HG03571 (cell line): ENCODE measurements at regions not wholly inside any gene's neighbourhood (a gene's known extent, or its start where the extent isn't known, plus 50 kb on each side); places are given as distances from the start of the nearest gene placed in this dataset.
A peak's percentile ranks its signal among the peaks of the same experiment; 100 is the strongest.

ENCODE experiments used
- ATAC-seq: cut with Tn5 transposase; IDR thresholded peaks from one replicate; pipeline ENCODE4 v1.9.1; 2021; ENCODE audit not compliant: unreplicated experiment

DNA sequence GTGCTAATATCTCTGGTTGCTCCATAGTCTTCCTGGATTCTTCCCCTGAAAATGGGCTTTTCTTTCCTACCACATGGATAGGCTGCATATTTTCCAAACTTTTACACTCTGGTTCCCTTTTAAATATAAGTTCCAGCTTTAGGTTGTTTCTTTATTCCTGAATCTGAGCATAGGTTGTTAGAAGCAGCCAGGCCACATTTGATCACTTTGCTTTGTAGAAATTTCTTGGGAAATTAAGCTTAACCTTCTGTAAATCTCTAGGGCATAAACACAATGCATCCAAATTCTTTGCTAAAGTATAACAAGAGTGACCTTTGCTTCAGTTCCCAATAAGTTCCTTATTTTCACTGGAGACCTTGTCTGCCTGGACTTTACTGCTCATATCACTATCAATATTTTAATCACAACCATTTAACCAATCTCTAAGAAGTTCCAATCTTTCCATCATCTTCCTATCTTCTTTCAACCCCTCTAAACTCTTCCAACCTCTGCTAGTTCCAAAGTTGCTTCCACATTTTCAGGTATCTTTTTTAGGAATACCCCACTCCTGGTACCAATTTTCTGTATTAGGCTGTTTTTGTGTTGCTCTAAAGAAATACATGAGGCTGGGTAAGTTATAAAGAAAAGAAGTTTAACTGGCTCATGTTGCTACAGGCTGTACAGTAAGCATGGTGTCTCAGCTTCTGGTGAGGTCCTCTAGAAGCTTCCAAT, 389.6 kb upstream of the HS6ST1 start:
- ATAC-seq: no peak

DNA sequence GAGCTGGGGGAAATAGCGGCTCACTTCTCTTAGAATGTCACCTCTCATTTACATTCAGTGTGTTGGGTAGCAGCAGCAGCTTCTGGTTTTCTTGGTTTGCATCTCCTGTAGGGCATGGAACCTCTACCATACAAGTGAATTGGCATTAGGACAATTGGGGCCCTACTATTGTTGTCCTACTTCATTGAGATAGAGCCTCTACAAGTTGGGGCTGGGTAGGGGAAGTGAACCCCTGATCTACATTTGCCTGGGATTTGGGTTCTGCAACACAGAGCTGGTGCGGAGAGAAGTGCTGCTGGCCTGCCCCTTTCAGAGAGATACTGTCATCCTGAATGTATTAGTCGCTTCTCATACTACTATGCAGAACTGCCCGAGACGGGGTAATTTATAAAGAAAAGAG, 391.6 kb upstream of the HS6ST1 start:
- ATAC-seq: no peak

DNA sequence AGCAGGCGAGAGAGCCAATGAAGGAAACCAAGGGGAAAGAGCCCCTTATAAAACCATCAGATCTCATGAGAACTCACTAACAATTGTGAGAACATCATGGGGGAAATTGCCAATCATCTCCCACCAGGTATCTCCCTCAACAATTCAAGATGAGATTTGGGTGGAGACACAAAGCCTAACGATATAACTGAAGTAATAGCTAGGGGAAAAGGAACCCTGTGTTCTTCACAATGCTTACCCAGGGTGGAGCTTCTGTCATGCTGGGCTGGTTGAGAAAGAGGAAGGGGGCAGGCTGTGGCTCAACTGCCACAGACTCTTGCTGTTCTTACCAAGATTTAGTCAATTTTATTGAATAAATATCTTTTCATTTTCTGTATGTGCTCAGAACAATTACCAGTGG, 392.1 kb upstream of the HS6ST1 start:
- ATAC-seq: no peak

DNA sequence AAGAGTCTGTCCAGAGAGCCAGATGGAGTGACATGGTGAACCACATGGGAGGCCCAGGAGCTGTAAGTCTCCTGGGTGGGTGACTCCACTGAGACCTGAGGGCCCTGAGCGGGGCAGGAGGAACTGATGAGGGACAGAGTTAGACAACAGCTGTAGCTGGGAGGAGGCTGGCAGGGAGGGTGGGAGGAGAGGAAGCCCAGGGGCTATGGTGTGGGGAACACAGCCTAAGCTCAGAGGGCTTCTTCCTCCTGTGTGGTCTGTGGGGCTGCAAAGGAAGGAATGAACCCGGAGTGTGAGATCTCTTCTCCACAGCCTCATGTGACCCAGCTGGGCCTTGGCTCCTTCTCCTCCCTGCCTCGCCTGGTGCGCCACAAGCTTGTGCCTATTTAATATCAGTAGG, 395.6 kb upstream of the HS6ST1 start:
- ATAC-seq: no peak

DNA sequence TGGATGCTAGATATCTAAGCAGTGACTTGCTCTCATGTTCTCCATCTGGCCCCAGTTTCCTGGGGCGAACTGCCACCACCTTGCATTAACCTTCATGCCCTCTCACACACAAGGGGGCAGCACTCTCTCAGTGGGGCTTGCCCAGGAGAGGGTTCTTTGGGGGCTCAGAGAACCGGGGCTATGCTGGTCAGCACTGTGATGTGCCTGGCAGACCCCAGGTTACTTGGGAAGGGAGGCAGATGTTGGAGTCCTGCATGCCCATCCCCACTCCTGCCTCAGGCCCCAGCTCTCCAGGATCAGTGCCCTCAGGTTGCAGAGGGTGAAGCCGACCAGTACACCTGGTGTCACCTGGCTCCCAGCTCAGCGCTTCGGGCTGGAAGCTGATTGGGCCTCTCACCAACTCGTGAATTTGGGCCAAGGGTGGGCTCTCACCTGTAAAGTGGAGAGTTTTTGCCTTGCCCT, 396.2 kb upstream of the HS6ST1 start:
- no peak for ATAC-seq

DNA sequence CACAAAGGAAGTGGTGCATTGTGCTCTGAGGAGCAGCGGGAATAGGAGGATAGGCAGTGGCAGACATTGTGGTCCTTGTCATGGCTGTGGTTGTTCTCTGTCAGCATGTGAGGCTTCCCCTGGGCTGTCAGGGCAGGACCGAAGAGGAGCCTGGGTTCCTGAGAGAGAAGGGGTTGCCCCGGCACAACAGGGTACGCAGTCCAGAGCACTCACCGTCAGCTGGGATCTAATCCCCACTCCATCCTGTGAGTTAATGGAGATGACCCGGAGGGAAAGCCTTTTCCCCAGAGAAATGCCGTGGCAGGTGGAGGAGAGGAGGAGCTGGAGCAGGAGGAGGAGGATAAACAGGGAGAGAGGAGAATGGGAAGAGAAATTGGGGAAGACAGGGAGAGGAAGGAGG, 396.7 kb upstream of the HS6ST1 start:
- no peak for ATAC-seq

DNA sequence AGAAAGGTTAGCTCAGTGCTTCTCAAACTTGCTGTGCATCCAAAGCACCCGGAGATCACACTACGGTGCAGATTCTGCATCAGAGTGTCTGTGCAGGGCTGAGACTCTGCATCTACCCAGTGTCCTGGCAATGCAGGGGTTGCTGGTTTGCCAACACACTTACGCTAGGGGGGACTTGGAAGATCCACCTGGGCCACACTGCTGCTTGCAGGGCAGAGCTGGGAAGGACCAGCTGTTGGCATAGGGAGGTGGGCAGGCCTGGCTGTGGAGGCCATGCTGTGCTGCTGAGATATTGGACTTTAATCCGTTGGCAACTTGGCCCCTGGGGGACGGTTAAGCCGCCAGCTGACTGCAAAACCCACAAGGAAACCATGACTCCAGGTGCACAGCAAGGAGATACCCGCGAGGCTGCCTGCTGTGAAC, 397.6 kb upstream of the HS6ST1 start:
- no peak for ATAC-seq

DNA sequence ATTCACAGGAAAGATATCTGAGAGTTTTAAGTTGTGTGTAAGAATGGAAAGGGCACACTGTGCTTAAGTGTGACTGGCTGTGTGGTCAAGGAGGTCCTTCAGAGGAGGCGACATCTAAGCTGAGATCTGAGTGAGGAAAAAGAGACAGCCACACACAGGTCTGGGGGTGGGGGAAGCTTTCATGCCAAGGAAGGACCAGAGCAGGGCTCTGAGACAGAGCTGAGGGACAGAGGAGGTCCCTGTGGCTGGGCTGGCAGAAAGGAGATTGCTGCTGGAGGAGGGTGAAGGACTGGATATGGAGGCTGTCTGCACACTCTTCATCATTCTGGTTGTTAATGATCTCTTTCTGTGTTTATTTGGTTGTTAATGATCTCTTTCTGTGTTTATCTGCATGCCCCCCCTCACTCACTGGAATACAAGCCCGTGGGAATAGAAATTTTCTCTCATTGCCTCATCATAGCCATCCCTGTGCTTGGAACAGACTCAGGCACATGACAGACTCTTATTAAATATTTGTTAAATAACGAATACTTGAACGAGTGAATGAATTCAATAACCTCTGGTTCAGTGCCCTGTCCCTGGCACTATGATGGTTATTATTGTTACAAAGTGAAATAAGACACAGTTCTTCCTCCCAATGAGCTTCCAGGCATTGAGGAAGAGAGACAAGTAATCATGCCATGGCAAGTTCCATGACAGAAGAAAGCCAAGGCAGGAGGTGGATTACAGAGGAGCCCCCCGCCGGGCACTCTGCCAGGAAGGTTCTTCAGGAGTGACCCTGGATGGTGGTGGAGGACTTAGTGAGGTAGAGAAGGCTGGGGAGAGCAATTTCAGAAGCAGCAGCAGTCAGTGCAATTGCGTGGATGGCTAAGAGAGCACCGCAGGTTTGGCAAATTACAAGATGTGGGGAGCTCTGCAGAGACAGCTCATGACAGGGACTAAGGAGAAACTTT, 399.4 kb upstream of the HS6ST1 start:
- no peak for ATAC-seq

DNA sequence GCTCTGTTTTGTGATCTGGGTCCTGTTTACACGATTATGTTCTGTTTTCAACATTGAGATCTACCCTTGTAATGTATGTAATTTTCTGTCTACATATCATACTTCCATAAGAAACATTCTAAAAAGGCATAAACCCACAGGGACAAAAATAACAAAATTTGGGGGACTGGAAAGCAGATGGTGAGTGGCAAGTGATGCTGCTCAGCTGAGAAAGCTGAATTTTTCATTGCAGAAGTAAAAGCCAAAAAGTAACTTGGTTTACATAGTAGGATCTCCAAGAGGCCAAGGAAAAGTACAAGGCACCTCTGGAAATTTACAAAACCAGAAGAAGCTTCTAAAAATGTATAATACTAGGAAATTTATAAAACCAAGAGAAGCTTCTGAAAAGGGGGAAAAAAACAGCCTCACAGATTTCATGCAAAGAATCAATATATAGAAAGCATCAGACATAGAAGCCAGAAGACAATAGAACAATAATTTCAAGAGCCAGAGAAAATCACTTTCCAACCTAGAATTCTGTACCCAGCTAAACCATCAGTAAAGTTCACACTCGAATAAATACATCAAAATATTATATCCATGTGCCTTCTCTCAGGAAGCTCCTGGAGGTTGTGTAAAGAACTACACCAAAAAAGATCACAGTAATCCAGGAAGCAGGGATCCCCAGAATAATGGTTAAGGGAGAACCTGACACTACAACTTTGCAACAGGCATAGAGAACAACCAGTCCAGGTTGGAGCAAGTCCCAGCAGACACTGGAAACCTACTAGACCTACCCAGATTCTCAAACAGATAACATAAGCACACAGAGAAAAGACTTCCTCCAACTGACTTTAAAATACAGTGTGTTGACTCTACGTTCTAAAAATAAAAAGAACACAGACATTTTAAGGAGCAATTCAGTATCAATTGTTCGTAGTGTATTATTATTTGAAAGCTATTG, 401.7 kb upstream of the HS6ST1 start:
- no peak for ATAC-seq

DNA sequence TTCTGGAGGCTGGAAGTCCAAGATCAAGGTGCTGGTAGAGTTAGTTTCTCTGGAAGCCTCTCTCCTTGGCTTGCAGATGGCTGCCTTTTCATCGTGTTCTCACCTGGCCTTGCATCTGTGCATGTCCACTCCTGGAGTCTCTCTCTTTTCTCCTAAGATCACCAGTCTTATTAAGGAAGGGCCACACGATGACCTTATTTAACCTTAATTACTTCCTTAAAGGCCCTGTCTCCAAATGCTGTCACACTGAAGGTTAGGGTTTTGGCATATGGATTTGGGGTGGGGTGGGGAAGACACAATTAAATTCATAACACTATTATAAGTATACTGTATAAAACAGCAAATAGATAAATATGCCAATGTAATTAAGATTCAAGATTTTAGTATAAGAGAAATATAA, 402.4 kb upstream of the HS6ST1 start:
- no peak for ATAC-seq

DNA sequence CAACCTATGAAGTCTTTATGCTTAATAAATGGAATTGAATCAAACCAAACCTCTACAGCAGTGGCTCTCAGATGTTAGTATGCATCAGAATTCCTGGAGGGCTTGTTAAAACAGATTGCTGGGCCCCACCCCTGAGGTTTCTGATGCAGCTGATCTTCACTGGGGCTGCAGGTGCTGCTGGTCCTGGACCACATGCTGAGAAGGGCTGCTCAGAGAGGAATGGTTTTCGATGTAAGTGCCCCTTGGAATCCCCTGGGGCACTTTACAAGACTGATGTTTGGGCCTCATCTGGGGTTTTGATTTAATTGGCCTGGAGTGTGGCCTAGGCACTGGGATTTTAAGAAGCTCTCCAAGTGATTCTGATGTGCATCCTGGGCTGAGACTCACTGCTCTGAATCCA, 403.8 kb upstream of the HS6ST1 start:
- ATAC-seq: no peak

DNA sequence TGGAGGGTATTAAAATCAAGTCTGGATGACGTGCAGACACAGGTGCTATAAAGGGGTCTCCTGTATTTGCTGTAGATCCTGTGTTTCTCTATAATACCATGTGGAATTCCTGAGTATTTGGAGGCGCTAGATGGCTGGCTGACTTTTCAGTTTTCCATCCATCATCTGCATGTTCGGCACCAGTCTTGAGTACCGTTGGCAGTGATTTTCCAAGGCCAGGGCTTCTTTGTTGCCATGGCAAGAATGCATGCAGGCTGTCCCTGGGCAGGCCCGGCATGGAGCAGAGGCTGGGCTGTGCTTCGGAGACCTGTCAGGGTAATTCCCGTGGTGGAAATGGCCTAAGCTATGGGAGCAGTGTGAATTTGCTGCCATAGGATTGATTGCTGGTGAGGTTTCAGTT, 405.9 kb upstream of the HS6ST1 start:
- no peak for ATAC-seq

DNA sequence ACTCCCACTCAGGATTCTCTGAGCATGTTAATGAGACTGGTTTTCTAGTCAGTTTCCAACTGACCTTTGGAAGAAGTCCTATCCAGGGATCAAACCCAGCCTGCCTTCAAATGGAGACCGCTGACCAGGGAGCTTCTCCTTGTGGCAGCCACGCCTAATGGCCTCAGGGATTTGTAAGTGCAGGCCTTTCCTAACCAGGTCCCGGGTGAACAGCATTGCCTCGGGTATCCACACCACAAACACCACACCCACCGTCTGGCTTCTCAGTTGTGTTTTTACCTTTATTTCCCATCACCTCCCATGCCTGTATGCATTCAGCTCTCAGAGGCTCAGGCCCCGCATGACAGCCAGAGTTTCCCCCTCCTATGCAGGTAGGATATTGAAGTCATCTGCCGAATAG, 406.3 kb upstream of the HS6ST1 start:
- no peak for ATAC-seq

DNA sequence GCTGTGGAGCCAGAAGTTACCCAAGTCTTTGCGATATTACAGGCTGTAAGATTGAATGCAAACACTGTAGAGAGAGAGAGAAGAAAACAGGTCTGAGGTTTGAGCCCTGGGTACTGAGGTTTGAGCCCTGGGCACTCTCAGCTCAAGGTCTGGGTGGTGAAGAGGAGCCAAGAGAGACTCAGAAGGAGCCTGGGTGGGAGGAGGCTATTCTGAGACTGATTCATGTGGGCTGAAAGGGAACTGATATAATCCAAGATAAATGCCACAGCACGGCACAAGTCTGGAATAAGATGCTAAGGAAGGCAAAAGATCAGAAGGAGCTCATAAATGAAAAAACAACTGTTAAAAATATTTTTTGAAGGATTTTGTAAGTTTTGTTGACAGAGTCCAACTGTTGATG, 407.6 kb upstream of the HS6ST1 start:
- no peak for ATAC-seq

DNA sequence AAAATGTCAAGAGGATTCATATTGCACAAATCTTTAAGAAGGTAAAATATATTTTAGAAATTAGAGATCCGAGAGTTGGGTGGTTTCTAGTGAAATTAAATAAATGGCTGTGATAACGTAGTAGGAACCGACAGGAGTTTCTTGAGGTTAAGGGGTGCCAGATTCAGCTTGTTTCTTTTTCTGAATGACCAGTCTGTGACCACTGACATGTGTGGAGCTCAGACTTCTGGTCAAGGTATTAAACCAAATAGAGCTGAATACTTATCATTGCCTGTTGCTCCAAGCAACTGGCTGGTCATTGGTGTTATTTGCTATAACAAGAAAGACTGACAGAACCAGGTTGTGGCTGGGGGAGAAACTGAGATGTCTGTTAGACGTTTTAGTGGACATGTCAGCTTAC, 408.2 kb upstream of the HS6ST1 start:
- ATAC-seq: peak; percentile 58

DNA sequence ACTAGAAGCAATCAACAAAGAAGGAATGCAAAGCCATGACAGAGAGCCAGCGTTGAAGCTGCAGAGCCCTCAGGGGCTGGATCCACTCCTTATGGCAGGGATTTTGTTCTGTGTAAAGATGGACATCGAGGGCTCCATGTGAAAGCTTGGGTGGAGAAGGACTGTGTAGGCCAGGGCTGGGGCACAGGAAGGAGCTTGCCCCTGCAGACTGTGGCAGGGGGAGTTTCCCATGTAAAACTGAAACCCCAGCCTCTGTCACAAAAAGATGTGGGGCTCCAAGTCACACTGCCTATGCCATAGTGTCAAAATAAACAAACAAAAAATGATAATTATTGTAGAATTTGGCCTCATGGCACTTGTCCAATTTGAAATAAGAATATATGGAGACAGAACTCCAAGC, 408.7 kb upstream of the HS6ST1 start:
- ATAC-seq: peak; percentile 54

DNA sequence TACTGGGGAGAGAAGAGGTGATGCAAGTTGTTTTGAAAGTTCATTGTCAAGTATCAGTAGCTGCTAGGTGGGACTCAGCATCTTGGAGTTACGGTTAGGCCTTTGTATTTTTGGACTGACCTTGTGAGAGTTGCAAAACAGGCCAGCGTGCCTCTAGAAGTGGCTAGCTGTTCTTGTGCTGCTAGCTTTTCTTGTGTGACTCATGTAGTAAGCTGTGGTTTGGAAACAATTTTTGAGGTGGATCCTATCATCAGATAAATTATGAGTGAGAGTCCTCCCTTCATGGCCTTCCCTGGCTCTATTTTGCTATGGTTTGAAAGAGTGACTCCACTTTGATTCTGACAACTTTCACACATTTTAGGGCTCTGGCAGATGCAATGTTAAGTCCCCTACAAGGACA, 409.2 kb upstream of the HS6ST1 start:
- peak; percentile 42 for ATAC-seq

DNA sequence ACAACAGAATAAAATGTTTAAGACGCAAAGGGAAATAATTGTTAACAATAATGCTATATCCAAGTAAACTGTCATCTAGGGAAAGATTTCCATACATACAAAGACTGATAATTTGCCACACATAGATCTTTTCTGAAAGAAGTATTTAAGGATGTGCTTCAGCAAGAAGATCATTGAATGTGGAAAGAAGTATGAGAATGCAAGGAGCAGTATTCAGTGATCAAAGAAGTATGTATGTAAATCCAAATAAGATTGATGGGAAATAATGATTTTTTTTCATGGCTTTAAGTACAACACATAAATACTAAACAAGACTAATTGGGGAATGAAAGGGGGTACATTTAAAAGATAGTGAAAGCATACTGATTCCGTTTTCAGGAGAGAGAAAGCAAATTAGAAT, 410.4 kb upstream of the HS6ST1 start:
- no peak for ATAC-seq

DNA sequence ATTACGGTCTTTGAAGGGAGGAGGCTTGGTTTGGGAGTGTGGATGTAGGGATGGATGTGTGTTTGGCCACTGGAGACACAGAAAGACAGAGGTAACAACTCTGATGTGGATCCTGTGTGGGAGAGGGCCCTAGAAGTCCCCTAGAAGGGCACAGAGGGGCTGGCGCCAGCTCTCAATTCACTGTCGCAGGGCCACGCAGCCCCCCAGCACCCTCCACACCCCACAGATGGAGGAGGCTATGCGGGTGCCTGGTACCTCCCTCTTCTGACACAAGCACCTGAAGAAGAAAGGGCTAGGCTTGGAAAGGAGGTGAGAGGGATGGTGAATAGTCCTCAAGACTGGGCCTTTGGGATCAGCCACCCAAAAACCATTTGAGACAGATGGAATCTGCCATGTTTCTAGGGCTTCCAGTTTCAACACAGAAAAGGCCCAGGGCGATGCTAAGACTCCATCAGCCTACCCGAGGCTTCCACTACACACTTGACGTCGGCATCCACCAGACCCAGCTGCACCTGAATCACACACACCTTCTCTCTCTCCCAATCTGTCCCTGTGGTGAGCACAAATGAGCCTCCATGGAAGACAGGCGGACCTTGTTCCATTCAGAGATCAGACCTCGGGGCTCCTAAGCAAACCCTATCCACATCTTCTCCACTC, 413.5 kb upstream of the HS6ST1 start:
- ATAC-seq: no peak

DNA sequence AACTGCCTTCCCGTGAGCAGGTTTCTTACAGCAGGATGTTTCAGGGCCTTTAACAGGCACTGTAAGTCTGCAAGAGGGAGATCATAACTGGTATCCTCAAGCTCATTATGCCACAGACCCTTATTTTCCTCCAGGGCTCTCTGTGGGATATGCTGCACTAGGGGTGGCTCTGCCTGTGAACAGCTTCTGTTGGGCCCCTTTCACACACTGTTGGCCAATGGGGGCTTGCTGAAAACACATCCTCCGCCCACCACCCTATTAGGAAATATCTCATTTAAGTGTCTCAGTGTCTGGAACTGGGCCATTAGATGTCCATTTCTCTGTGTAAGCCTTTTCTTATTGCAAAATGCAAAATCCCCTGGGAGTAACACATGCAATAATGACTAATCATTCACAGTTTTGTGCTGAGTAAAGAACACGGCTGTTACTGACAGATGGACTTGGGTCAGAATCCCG, 414.3 kb upstream of the HS6ST1 start:
- peak; percentile 50 for ATAC-seq

DNA sequence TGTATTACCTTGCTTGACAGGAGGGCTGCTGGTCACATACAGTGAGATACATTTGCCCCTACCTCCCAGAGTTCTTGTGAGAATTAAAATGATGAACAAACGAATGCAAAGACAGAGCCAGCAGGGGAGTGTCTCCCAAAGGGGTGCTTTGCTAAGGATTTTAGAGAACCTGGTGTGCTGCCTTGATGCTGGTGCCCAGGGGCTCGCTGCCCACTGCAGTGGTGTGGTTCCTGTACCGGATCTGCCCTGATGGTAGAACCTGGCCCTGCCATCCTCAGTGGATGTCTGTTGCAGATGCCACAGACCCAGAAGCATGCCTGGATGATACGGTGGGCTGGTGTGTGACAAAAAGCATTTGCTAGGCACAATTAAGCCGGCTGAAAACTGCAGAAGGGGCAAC, 414.8 kb upstream of the HS6ST1 start:
- ATAC-seq: no peak
